PFSK-1 (cell line): ENCODE measurements at regions not wholly inside any gene's neighbourhood (a gene's known extent, or its start where the extent isn't known, plus 50 kb on each side); places are given as distances from the start of the nearest gene placed in this dataset.

Source experiments
- POLR2AphosphoS5 ChIP-seq: IDR thresholded peaks from 2 replicates; pipeline ENCODE4 v1.6.1; 2012; ENCODE audit warnings: low read depth, mild to moderate bottlenecking, control low read depth, low read length, moderate library complexity
- REST ChIP-seq, 2 experiments: IDR thresholded peaks; 2 replicates each; pipeline versions ENCODE4 v1.6.1 to v1.8.0; 2011 to 2012; ENCODE audit warnings: low read depth in 2 of 2, low read length in 2 of 2, control low read depth in 1 of 2, inconsistent platforms in 1 of 2, mild to moderate bottlenecking in 1 of 2, moderate library complexity in 1 of 2; ENCODE audit not compliant: insufficient read depth in 1 of 2

- TF ChIP-seq POLR2AphosphoS5 (no peak), REST (IDR thresholded peaks at IDR 0.05; ENCODE audit: insufficient read depth in 1 of 2, low read depth in 2 of 2, low read length in 2 of 2) (no peak)
Measured at GRCh38 chr1:200343874-200344273, 66.0 kb downstream of the ZNF281 start.
